Activated CD8-positive, alpha-beta memory T cell treated with anti-CD3 and anti-CD28 coated beads, Interleukin-2, amount 10 ng/mL, durations not matched to agents 7 days and 5 days (primary cell): ENCODE measurements at regions not wholly inside any gene's neighbourhood (a gene's known extent, or its start where the extent isn't known, plus 50 kb on each side); places are given as distances from the start of the nearest gene placed in this dataset.
"Not testable (repeated sequence)": the region's sequence is repeated elsewhere in the genome, so short reads cannot be mapped to it uniquely, and the experiment has no call there.

Experiments used
- ATAC-seq: fragments of 150-1000 bp; cut with Tn5 transposase; one replicate; pipeline ENCODE4 v1.10.0; 2021; ENCODE audit warnings: moderate library complexity
- CTCF ChIA-PET: fragments of 350-600 bp; sonication (Branson Sonifier 250); formaldehyde crosslinking; loops from one replicate; lab custom pipeline; 2021; ENCODE audit warnings: antibody characterized with exemption; lab: Charles Lee
- DNase-seq: peaks from one replicate; pipeline ENCODE4 v3.0.0-alpha.2; 2020
- H3K27ac Mint-ChIP-seq: one replicate; pipeline ENCODE4 v1.8.0; 2021; ENCODE audit warnings: mild to moderate bottlenecking, mixed read lengths
- H3K27me3 Mint-ChIP-seq: one replicate; pipeline ENCODE4 v1.8.0; 2021; ENCODE audit warnings: mixed read lengths
- H3K36me3 Mint-ChIP-seq: one replicate; pipeline ENCODE4 v1.8.0; 2021; ENCODE audit warnings: mild to moderate bottlenecking, mixed read lengths
- H3K4me1 Mint-ChIP-seq: one replicate; pipeline ENCODE4 v1.8.0; 2021; ENCODE audit warnings: mixed read lengths
- H3K4me3 Mint-ChIP-seq: one replicate; pipeline ENCODE4 v1.8.0; 2021; ENCODE audit warnings: mild to moderate bottlenecking, moderate library complexity, mixed read lengths
- H3K9me3 Mint-ChIP-seq: one replicate; pipeline ENCODE4 v1.8.0; 2022; ENCODE audit warnings: low read depth, mixed read lengths

- ATAC-seq, result no peak
- H3K9me3 Mint-ChIP-seq, result peaks cover 5% of the 10 kb centered on the region
- no peaks in the 10 kb centered on the region for H3K36me3 Mint-ChIP-seq
- H3K4me1 Mint-ChIP-seq, result no peaks in the 10 kb centered on the region
- CTCF ChIA-PET, result no interaction called here
- H3K27me3 Mint-ChIP-seq, result peaks cover 6% of the 10 kb centered on the region
- DNase-seq, result no peak
- H3K4me3 Mint-ChIP-seq, result no peak overlapping the region
- no peak overlapping the region for H3K27ac Mint-ChIP-seq
Measured at GRCh38 chr9:95696701-95697100, 178.8 kb upstream of the ERCC6L2 start.

- Mint-ChIP-seq H3K4me1 (no peaks in the 10 kb centered on the region), H3K4me3 (no peak overlapping the region), H3K27me3 (peaks cover 14% of the 10 kb centered on the region), H3K27ac (no peak overlapping the region), H3K9me3 (peaks cover 2% of the 10 kb centered on the region), H3K36me3 (no peaks in the 10 kb centered on the region)
- CTCF ChIA-PET, result no interaction called here
- DNase-seq (no peak), ATAC-seq (no peak)
Measured at GRCh38 chr9:95691435-95691834, 174.7 kb upstream of the PTCH1 start.

- Mint-ChIP-seq H3K9me3 (peaks cover 2% of the 10 kb centered on the region), H3K27me3 (peaks cover 19% of the 10 kb centered on the region), H3K4me1 (no peaks in the 10 kb centered on the region), H3K36me3 (no peaks in the 10 kb centered on the region), H3K27ac (no peak overlapping the region), H3K4me3 (no peak overlapping the region)
- ATAC-seq (no peak), DNase-seq (no peak)
- CTCF ChIA-PET, result no interaction called here
Measured at GRCh38 chr9:95689669-95690068, 172.9 kb upstream of the PTCH1 start.

- no peak overlapping the region for H3K4me3 Mint-ChIP-seq
- peaks cover 6% of the 10 kb centered on the region for H3K9me3 Mint-ChIP-seq
- CTCF ChIA-PET, result no interaction called here
- no peak for DNase-seq
- H3K4me1 Mint-ChIP-seq, result peaks cover 16% of the 10 kb centered on the region
- no peak overlapping the region for H3K27ac Mint-ChIP-seq
- H3K36me3 Mint-ChIP-seq, result peaks cover 3% of the 10 kb centered on the region
- peaks cover 26% of the 10 kb centered on the region for H3K27me3 Mint-ChIP-seq
- no peak for ATAC-seq
Measured at GRCh38 chr9:95684516-95684915, 167.7 kb upstream of the PTCH1 start.

- CTCF ChIA-PET, DNase-seq, ATAC-seq, H3K27ac Mint-ChIP-seq, H3K4me3 Mint-ChIP-seq, H3K36me3 Mint-ChIP-seq, H3K9me3 Mint-ChIP-seq: not testable (repeated sequence)
- H3K4me1 Mint-ChIP-seq, result peaks cover 16% of the 10 kb centered on the region
- peaks cover 20% of the 10 kb centered on the region for H3K27me3 Mint-ChIP-seq
Measured at GRCh38 chr9:95680306-95680705, 163.5 kb upstream of the PTCH1 start.

GRCh38 chr9:95679874-95680273 is 163.1 kb upstream of the PTCH1 start:
- DNase-seq (no peak), ATAC-seq (no peak)
- peaks cover 19% of the 10 kb centered on the region for H3K27me3 Mint-ChIP-seq
- peaks cover 16% of the 10 kb centered on the region for H3K4me1 Mint-ChIP-seq
- CTCF ChIA-PET, result no interaction called here
- peaks cover 3% of the 10 kb centered on the region for H3K36me3 Mint-ChIP-seq
- H3K27ac Mint-ChIP-seq, result no peak overlapping the region
- peaks cover 6% of the 10 kb centered on the region for H3K9me3 Mint-ChIP-seq
- no peak overlapping the region for H3K4me3 Mint-ChIP-seq

GRCh38 chr9:95678759-95679158 is 162.0 kb upstream of the PTCH1 start:
- peaks cover 20% of the 10 kb centered on the region for H3K27me3 Mint-ChIP-seq
- H3K4me3 Mint-ChIP-seq, result no peak overlapping the region
- CTCF ChIA-PET, result no interaction called here
- peaks cover 3% of the 10 kb centered on the region for H3K36me3 Mint-ChIP-seq
- H3K9me3 Mint-ChIP-seq, result peaks cover 6% of the 10 kb centered on the region
- no peak overlapping the region for H3K27ac Mint-ChIP-seq
- no peak for ATAC-seq
- H3K4me1 Mint-ChIP-seq, result peaks cover 16% of the 10 kb centered on the region
- DNase-seq, result no peak

GRCh38 chr9:95670122-95670521 is 153.4 kb upstream of the PTCH1 start:
- ATAC-seq, result no peak
- Mint-ChIP-seq H3K27me3 (peaks cover 65% of the 10 kb centered on the region), H3K27ac (no peak overlapping the region), H3K36me3 (no peaks in the 10 kb centered on the region), H3K9me3 (no peaks in the 10 kb centered on the region), H3K4me3 (no peak overlapping the region), H3K4me1 (no peaks in the 10 kb centered on the region)
- no peak for DNase-seq
- CTCF ChIA-PET, result no interaction called here

GRCh38 chr9:95669253-95669652 is 152.5 kb upstream of the PTCH1 start:
- DNase-seq (no peak), ATAC-seq (no peak)
- no peak overlapping the region for H3K4me3 Mint-ChIP-seq
- no peaks in the 10 kb centered on the region for H3K36me3 Mint-ChIP-seq
- H3K27me3 Mint-ChIP-seq, result peaks cover 61% of the 10 kb centered on the region
- no peaks in the 10 kb centered on the region for H3K4me1 Mint-ChIP-seq
- CTCF ChIA-PET, result no interaction called here
- H3K27ac Mint-ChIP-seq, result no peak overlapping the region
- no peaks in the 10 kb centered on the region for H3K9me3 Mint-ChIP-seq

- Mint-ChIP-seq H3K4me1 (no peaks in the 10 kb centered on the region), H3K9me3 (no peaks in the 10 kb centered on the region), H3K36me3 (no peaks in the 10 kb centered on the region), H3K27ac (no peak overlapping the region), H3K27me3 (peaks cover 51% of the 10 kb centered on the region), H3K4me3 (no peak overlapping the region)
- ATAC-seq (no peak), DNase-seq (no peak)
- CTCF ChIA-PET, result no interaction called here
Measured at GRCh38 chr9:95667789-95668188, 151.0 kb upstream of the PTCH1 start.

- CTCF ChIA-PET, result no interaction called here
- peaks cover 44% of the 10 kb centered on the region for H3K27me3 Mint-ChIP-seq
- DNase-seq (no peak), ATAC-seq (no peak)
- no peaks in the 10 kb centered on the region for H3K9me3 Mint-ChIP-seq
- H3K4me3 Mint-ChIP-seq, result no peak overlapping the region
- H3K4me1 Mint-ChIP-seq, result no peaks in the 10 kb centered on the region
- H3K27ac Mint-ChIP-seq, result no peak overlapping the region
- no peaks in the 10 kb centered on the region for H3K36me3 Mint-ChIP-seq
Measured at GRCh38 chr9:95666785-95667155, 150.0 kb upstream of the PTCH1 start.

GRCh38 chr9:95666096-95666784 is 149.5 kb upstream of the PTCH1 start:
- Mint-ChIP-seq H3K9me3 (no peaks in the 10 kb centered on the region), H3K36me3 (no peaks in the 10 kb centered on the region), H3K4me1 (no peaks in the 10 kb centered on the region), H3K4me3 (no peak overlapping the region), H3K27me3 (peaks cover 43% of the 10 kb centered on the region), H3K27ac (no peak overlapping the region)
- ATAC-seq, result no peak
- CTCF ChIA-PET, result no interaction called here
- no peak for DNase-seq

- DNase-seq (no peak), ATAC-seq (no peak)
- no peak overlapping the region for H3K27ac Mint-ChIP-seq
- CTCF ChIA-PET, result no interaction called here
- H3K4me1 Mint-ChIP-seq, result peaks cover 5% of the 10 kb centered on the region
- no peaks in the 10 kb centered on the region for H3K36me3 Mint-ChIP-seq
- H3K4me3 Mint-ChIP-seq, result no peak overlapping the region
- peaks cover 2% of the 10 kb centered on the region for H3K9me3 Mint-ChIP-seq
- peaks cover 25% of the 10 kb centered on the region for H3K27me3 Mint-ChIP-seq
Measured at GRCh38 chr9:95653246-95653645, 136.5 kb upstream of the PTCH1 start.

- peaks cover 14% of the 10 kb centered on the region for H3K27me3 Mint-ChIP-seq
- CTCF ChIA-PET, result interaction anchor here (1.3 kb wide), 1 partner anchor 470 kb away, joined by 3 read pairs; no protein-coding TSS in a partner anchor
- peaks cover 2% of the 10 kb centered on the region for H3K9me3 Mint-ChIP-seq
- H3K27ac Mint-ChIP-seq, result no peak overlapping the region
- no peaks in the 10 kb centered on the region for H3K36me3 Mint-ChIP-seq
- H3K4me3 Mint-ChIP-seq, result no peak overlapping the region
- DNase-seq (no peak), ATAC-seq (no peak)
- H3K4me1 Mint-ChIP-seq, result peaks cover 5% of the 10 kb centered on the region
Measured at GRCh38 chr9:95650720-95651119, 133.9 kb upstream of the PTCH1 start.
